ENCODE measurements at regions not wholly inside any gene's neighbourhood (a gene's known extent, or its start where the extent isn't known, plus 50 kb on each side); places are given as distances from the start of the nearest gene placed in this dataset.

DNA sequence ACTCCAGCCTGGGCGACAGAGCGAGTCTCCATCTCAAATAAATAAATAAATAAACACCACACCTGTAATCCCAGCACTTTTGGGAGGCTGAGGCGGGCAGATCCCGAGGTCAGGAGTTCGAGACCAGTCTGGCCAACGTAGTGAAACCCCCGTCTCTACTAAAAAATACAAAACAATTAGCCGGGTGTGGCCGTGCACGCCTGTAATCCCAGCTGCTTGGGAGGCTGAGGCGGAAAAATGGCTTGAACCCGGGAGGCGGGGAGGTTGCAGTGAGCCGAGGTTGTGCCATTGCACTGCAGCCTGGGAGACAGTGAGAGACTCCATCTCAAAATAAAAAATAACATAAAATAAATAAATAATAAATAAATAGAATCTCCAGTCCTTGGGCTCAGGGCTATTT is 185.8 kb downstream of the SHOX start:
- ATAC-seq (ENCODE audit: low read depth in 2 of 2) (no peak), DNase-seq (no peak)
- Mint-ChIP-seq H3K4me3 (no peak overlapping the region), H3K9me3 (peaks cover 0 to 14% (median 4%) of the 10 kb centered on the region in 7 donors), H3K27me3 (no peaks in the 10 kb centered on the region), H3K36me3 (no peaks in the 10 kb centered on the region), H3K27ac (no peak overlapping the region), H3K4me1 (no peaks in the 10 kb centered on the region)

DNA sequence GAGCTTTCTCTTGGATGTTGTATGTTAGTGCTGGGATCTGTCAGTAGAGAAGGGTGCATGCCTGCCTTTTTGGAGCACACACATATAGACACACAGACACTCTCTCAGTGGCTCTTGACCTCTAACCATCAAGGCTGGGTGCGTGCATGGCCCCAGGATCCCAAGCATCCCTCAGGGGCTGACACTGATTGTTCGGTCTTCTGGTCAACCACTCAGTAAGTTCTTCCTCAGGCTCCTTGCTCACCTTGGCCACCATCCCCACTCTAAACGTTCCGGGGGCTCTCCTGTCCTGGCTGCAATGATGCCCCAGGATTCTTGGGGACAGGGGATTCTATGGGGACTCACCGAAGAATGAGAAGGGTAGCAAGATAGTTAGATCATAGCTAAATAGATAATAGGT is 179.6 kb downstream of the SHOX start:
- DNase-seq = no peak
- H3K9me3 Mint-ChIP-seq = peaks cover 0 to 5% (median 0%) of the 10 kb centered on the region in 7 donors
- no peak for ATAC-seq (ENCODE audit: low read depth in 2 of 2)

DNA sequence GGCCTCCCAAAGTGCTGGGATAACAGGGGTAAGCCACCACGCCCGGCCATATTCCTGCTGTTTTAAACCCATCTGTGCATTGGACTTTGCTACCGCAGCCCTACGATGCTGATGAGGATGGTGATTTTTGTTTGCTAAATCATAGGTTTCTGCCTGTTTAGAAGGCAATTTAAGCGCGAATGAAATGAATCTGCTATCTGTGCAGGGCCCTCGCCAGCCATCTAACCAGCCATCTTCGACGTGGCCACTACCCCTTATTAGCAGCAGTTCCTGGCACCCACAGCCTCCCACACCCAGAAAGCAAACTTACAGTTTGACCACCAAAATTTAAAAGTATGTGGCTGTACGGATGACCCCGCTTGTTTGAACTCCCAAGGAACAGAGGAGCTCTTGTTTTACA is 178.5 kb downstream of the SHOX start:
- no peak for ATAC-seq (ENCODE audit: low read depth in 2 of 2)
- peaks cover 0 to 5% (median 0%) of the 10 kb centered on the region in 7 donors for H3K9me3 Mint-ChIP-seq
- no peak for DNase-seq
- H3K4me3 Mint-ChIP-seq = no peak overlapping the region
- H3K4me1 Mint-ChIP-seq = peaks cover 0 to 7% (median 0%) of the 10 kb centered on the region in 3 donors
- no peak overlapping the region for H3K27ac Mint-ChIP-seq
- H3K27me3 Mint-ChIP-seq = peaks cover 9 to 22% (median 13%) of the 10 kb centered on the region in 3 donors
- no peaks in the 10 kb centered on the region for H3K36me3 Mint-ChIP-seq

More for the DNA sequence above, 179.6 kb downstream of the SHOX start:
- H3K27ac Mint-ChIP-seq = no peak overlapping the region
- H3K4me1 Mint-ChIP-seq = peaks cover 0 to 2% (median 0%) of the 10 kb centered on the region in 3 donors
- peaks cover 9 to 13% (median 13%) of the 10 kb centered on the region in 3 donors for H3K27me3 Mint-ChIP-seq
- H3K36me3 Mint-ChIP-seq = no peaks in the 10 kb centered on the region
- no peak overlapping the region for H3K4me3 Mint-ChIP-seq

DNA sequence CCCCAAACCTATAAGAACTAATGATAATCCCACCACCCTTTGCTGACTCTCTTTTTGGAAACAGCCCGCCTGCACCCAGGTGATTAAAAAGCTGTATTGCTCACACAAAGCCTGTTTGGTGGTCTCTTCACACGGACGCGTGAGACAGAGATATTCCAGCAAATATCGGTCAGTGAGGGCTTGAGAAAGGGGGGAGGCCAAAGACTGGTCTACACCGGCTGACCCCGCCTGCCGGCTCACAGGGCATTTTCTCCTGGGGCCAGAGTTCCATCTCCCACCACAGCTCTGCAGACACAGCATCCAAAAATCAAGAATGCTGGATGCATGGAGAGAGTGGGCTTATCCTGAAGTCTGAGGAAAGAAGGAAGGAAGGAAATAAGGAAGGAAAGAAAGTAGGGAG is 176.0 kb downstream of the SHOX start:
- Mint-ChIP-seq H3K4me3 (no peak overlapping the region), H3K9me3 (peaks cover 1 to 6% (median 5%) of the 10 kb centered on the region in 7 donors), H3K4me1 (peaks cover 0 to 10% (median 0%) of the 10 kb centered on the region in 3 donors), H3K27me3 (peaks cover 14 to 33% (median 31%) of the 10 kb centered on the region in 3 donors), H3K27ac (no peak overlapping the region), H3K36me3 (no peaks in the 10 kb centered on the region)
- DNase-seq = no peak
- no peak for ATAC-seq (ENCODE audit: low read depth in 2 of 2)

DNA sequence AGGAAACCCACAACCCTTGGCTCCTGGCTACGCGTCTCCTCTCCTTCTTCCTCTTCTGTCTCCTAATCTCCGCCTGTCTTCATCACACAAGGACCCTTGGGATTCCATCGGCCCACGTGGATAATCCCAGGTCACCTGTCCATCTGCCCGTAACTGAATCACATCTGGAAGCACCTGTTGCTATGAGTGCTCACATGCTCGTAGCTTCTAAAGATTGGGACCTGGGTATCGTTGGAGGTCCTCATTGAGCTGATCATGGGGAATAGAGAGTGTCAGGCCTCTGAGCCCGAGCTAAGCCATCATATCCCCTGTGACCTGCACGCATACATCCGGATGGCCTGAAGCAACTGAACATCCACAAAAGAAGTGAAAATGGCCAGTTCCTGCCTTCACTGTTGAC is 175.4 kb downstream of the SHOX start:
- Mint-ChIP-seq H3K4me3 (no peak overlapping the region), H3K27me3 (peaks cover 14 to 36% (median 31%) of the 10 kb centered on the region in 3 donors), H3K9me3 (peaks cover 4 to 9% (median 8%) of the 10 kb centered on the region in 7 donors), H3K4me1 (peaks cover 0 to 10% (median 0%) of the 10 kb centered on the region in 3 donors), H3K36me3 (no peaks in the 10 kb centered on the region), H3K27ac (peak overlapping the region in 1 of 6 donors; percentile 15)
- ATAC-seq (ENCODE audit: low read depth in 2 of 2) (no peak), DNase-seq (no peak)

DNA sequence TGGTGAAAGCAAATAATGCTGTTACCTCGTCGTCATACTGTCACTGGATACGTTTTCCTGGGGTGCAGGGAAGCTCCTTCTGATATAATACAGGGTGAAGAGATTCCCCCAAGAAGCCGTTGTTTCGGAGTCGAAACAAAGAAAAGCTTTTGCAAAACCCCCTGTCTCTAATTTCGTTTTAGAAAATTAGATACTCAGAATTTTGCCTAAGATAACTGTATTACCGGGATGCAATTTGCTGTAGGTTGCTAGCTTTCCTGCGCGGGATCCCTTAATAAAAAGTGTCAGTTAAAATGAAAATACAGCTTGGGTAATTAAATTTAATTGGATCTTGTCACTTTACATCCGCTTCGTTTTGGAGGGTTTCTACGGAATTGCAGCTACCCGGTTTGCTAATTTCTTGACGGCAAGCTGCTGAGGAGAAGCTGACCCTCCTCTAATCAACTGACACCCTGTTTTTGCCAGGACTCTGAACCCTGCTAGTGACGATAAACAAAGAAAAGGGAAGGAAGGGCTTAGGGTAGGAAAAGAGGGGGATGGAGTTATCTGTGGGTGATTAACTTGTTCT is 174.6 kb downstream of the SHOX start:
- DNase-seq = no peak
- H3K4me1 Mint-ChIP-seq = peaks cover 0 to 10% (median 0%) of the 10 kb centered on the region in 3 donors
- H3K27ac Mint-ChIP-seq = peak overlapping the region in 1 of 6 donors; percentile 56
- H3K27me3 Mint-ChIP-seq = peaks cover 18 to 36% (median 31%) of the 10 kb centered on the region in 3 donors
- peaks cover 0 to 1% of the 10 kb centered on the region in 2 donors for H3K36me3 Mint-ChIP-seq
- peaks cover 4 to 14% (median 12%) of the 10 kb centered on the region in 7 donors for H3K9me3 Mint-ChIP-seq
- no peak overlapping the region for H3K4me3 Mint-ChIP-seq
- ATAC-seq (ENCODE audit: low read depth in 2 of 2) = no peak

DNA sequence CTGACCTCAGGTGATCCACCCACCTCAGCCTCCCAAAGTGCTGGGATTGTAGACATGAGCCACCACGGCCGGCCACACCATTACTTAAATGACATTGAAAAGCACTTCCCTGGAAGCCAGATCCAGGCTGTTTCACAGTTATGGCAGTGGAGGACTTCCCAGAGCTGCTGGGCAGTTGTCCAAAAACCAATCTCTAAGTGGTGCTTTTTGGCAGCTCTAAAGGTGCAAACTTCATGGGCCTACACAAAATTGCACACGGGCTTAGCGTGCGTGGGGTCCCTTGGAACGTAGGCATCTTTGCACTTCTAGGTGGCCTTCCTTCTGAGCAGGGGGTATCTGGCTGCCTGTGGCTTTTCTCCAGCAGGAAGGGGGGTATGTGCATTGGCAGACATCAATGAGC is 172.3 kb downstream of the SHOX start:
- Mint-ChIP-seq H3K4me3 (no peak overlapping the region), H3K27ac (no peak overlapping the region), H3K4me1 (peaks cover 0 to 10% (median 0%) of the 10 kb centered on the region in 3 donors), H3K27me3 (peaks cover 18 to 36% (median 31%) of the 10 kb centered on the region in 3 donors), H3K9me3 (peaks cover 4 to 21% (median 15%) of the 10 kb centered on the region in 7 donors), H3K36me3 (peaks cover 0 to 5% of the 10 kb centered on the region in 2 donors)
- ATAC-seq (ENCODE audit: low read depth in 2 of 2) (no peak), DNase-seq (no peak)

DNA sequence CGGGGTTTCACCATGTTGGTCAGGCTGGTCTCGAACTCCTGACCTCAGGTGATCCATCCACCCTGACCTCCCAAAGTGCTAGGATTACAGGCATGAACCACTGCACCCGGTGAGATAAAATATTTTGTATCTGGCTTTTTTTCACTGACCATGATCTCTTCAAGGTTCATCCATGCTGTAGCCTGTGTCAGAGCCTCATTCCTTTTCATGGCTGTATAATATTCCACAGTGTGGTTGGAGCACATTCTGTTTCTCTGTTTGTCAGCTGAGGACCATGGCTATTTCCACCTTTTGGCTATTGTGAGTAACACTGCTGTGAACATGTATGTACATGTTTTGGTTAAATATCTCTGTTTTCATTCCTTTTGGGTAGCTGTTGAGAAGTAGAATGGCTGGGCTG is 169.2 kb downstream of the SHOX start:
- peaks cover 0 to 5% of the 10 kb centered on the region in 2 donors for H3K36me3 Mint-ChIP-seq
- H3K27ac Mint-ChIP-seq = no peak overlapping the region
- peaks cover 13 to 23% (median 16%) of the 10 kb centered on the region in 3 donors for H3K27me3 Mint-ChIP-seq
- no peak for DNase-seq
- no peak for ATAC-seq (ENCODE audit: low read depth in 2 of 2)
- no peak overlapping the region for H3K4me3 Mint-ChIP-seq
- peaks cover 0 to 21% (median 13%) of the 10 kb centered on the region in 7 donors for H3K9me3 Mint-ChIP-seq
- peaks cover 0 to 7% (median 0%) of the 10 kb centered on the region in 3 donors for H3K4me1 Mint-ChIP-seq

DNA sequence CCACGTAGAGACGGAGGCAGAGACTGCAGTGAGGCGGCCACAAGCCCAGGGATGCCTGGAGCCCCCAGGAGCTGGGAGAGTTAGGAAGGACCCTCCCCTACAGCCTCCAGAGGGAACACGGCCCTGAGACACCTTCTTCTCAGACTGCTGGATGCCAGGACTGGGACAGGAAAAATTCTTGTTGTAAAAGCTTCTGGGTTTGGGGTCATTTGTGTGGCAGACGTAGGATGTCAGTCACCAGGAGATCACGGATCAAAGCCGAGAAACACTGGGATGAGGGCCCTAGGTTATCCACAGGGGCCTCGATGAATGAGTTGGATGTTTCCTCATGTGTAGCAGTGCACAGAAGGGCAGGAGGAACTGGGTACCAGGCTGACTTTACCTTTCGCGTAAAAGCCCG is 163.7 kb downstream of the SHOX start:
- H3K4me1 Mint-ChIP-seq = peaks cover 0 to 5% (median 0%) of the 10 kb centered on the region in 3 donors
- no peak for ATAC-seq (ENCODE audit: low read depth in 2 of 2)
- peaks cover 0 to 3% (median 0%) of the 10 kb centered on the region in 7 donors for H3K9me3 Mint-ChIP-seq

DNA sequence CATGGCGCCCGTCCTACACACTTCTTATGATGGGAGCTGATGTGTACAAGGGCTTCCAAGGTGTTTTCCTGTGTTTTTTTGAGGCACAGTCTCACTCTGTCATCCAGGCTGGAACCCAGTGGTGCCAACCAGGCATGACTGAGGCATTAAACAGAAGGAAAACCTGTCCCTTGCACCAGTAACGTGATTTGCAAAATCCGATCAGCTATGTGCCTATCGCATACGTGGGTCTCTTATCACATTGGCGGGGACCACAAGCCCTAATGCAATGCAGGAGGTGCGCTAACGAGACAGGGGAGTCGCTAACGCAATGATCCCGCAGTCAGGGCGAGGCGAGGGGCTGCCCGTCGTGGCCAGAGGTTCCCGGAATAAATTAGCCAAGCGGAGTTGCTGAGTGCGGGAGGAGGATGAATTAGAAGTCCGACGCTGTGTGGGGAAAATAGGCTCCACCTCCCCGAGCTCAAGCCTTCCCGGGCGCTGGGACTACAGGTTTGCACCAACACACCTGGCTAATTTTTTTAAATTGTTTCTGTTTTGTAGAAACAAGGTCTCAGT is 162.7 kb downstream of the SHOX start:
- Mint-ChIP-seq H3K27ac (no peak overlapping the region), H3K4me3 (peak overlapping the region in 1 of 8 donors; percentile 35), H3K36me3 (no peaks in the 10 kb centered on the region), H3K27me3 (peaks cover 22 to 50% (median 32%) of the 10 kb centered on the region in 3 donors), H3K4me1 (peaks cover 0 to 5% (median 0%) of the 10 kb centered on the region in 3 donors), H3K9me3 (peaks cover 0 to 3% (median 0%) of the 10 kb centered on the region in 7 donors)
- DNase-seq (no peak), ATAC-seq (ENCODE audit: low read depth in 2 of 2) (no peak)

More for the DNA sequence above, 163.7 kb downstream of the SHOX start:
- no peak overlapping the region for H3K4me3 Mint-ChIP-seq
- H3K36me3 Mint-ChIP-seq = no peaks in the 10 kb centered on the region
- DNase-seq = no peak
- H3K27ac Mint-ChIP-seq = no peak overlapping the region
- peaks cover 19 to 40% (median 23%) of the 10 kb centered on the region in 3 donors for H3K27me3 Mint-ChIP-seq

DNA sequence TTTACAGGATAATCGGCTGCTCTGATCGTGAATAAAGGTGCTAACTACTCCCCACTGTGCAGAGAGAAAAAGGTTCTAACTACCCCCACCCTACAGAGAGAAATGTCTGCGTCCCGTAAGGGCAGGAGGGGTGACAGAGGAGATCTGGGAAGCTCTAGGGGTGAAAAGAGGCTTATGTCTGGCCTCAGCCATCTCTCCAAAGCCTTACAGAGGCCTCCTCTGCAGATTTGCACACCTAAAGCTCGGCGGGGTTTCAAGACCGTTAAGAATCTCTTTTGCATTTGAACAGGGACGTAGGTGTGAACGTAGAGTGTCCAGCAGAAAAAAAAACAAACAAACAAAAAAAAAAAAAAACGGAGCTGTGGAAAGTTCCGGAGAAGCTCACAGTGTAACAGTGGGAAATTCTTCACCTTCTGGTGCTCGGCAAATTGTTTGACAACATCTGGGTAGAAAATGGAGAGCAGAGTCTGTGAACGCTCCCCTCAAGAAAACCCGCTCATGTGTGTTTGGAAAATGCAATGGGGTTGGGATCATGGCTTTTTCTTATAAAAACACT is 161.0 kb downstream of the SHOX start:
- peak overlapping the region in 1 of 6 donors; percentile 61 for H3K27ac Mint-ChIP-seq
- peaks cover 0 to 3% (median 0%) of the 10 kb centered on the region in 7 donors for H3K9me3 Mint-ChIP-seq
- no peaks in the 10 kb centered on the region for H3K36me3 Mint-ChIP-seq
- peaks cover 0 to 5% (median 0%) of the 10 kb centered on the region in 3 donors for H3K4me1 Mint-ChIP-seq
- DNase-seq (no peak), ATAC-seq (ENCODE audit: low read depth in 2 of 2) (no peak)
- H3K27me3 Mint-ChIP-seq = peaks cover 27 to 50% (median 32%) of the 10 kb centered on the region in 3 donors
- no peak overlapping the region for H3K4me3 Mint-ChIP-seq

DNA sequence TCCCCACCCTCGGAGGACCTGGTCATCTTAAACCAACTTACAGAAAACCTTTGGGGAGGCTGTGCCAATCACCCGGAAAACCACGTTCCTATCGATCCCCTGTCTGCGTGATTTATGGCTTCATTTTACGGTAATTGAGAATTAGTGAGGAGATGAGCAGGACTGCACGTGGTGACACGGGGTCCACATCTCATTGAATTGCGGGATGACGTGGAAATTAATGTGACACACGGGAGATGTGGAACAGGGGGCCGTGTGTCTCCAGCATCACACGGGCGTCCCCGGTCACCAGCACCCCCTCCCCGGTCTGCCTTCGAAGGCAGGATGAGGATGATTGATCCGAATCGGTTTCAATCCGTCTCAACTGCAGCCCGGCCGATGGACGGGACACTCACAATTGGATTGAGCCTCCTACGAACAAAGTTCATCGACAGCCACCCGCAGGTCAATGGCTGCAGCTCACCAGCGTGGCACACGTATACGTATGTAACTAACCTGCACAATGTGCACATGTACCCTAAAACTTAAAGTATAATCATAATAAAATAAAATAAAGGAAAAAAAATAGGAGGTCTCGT is 160.3 kb downstream of the SHOX start:
- H3K4me3 Mint-ChIP-seq = no peak overlapping the region
- H3K27me3 Mint-ChIP-seq = peaks cover 31 to 51% (median 32%) of the 10 kb centered on the region in 3 donors
- H3K9me3 Mint-ChIP-seq = peaks cover 0 to 3% (median 0%) of the 10 kb centered on the region in 7 donors

DNA sequence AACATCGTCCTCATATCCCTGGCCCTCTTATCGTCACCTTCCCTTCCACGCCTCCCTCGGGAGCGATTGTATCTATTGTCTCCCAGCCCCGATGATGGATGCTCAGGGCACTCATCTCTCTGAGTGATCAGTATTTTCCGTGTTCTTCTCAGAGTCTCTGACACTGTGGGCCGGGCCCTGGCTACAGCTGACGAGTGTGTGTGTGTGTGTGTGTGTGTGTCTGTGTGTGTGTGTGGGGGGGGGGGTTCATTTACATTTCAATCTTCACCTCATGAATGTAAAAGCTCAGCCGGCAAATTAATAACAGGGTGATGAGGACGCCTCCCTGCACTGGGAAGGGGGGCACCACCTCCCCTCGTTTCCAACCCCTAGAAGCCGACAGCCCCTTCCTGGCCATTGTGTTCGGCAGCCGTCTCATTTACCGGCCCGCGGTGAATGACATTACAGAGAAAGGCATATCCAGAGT is 159.5 kb downstream of the SHOX start:
- H3K27me3 Mint-ChIP-seq = peaks cover 32 to 59% (median 34%) of the 10 kb centered on the region in 3 donors
- H3K4me3 Mint-ChIP-seq = no peak overlapping the region
- no peak for ATAC-seq (ENCODE audit: low read depth in 2 of 2)

More for the DNA sequence above, 160.3 kb downstream of the SHOX start:
- ATAC-seq (ENCODE audit: low read depth in 2 of 2) (no peak), DNase-seq (no peak)
- Mint-ChIP-seq H3K27ac (no peak overlapping the region), H3K36me3 (no peaks in the 10 kb centered on the region), H3K4me1 (peaks cover 0 to 5% (median 0%) of the 10 kb centered on the region in 3 donors)

More for the DNA sequence above, 159.5 kb downstream of the SHOX start:
- no peak for DNase-seq
- H3K36me3 Mint-ChIP-seq = peaks cover 0 to 6% of the 10 kb centered on the region in 2 donors
- no peak overlapping the region for H3K27ac Mint-ChIP-seq
- peaks cover 0 to 5% (median 0%) of the 10 kb centered on the region in 3 donors for H3K4me1 Mint-ChIP-seq
- peaks cover 0 to 5% (median 2%) of the 10 kb centered on the region in 7 donors for H3K9me3 Mint-ChIP-seq

Data from naive B cell (primary cell).